GM20000 (cell line): ENCODE measurements at regions not wholly inside any gene's neighbourhood (a gene's known extent, or its start where the extent isn't known, plus 50 kb on each side); places are given as distances from the start of the nearest gene placed in this dataset.

Experiments
- DNase-seq: peaks from one replicate; pipeline ENCODE4 v3.0.0; 2012; ENCODE audit warnings: low spot score
- TF ChIP-seq, protein P1 (sequence below): IDR thresholded peaks from 2 replicates; pipeline ENCODE4 v1.5.1; 2012; ENCODE audit warnings: mild to moderate bottlenecking, control low read depth; ENCODE audit errors: extremely low read depth, missing control alignments

DNA sequence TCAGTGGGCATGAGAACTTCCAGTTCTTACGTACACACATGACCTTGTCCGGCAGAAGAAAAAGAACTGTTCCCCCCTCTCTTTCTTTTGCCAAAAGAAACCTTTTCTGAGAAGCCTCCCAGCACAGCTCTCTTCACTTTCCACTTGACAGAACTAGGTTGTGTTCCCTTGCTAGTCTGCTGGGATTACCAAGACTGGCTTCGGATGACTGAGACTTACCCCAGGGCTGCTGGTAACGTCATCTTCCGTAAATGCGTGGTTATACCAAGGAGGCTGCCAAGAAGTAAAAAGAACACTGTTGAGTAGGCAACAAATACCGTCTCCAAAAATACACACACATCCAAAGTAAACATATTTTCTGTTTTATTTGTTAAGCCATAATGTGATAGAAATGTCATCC is 908.2 kb downstream of the EFNB2 start:
- TF ChIP-seq, protein P1, sequence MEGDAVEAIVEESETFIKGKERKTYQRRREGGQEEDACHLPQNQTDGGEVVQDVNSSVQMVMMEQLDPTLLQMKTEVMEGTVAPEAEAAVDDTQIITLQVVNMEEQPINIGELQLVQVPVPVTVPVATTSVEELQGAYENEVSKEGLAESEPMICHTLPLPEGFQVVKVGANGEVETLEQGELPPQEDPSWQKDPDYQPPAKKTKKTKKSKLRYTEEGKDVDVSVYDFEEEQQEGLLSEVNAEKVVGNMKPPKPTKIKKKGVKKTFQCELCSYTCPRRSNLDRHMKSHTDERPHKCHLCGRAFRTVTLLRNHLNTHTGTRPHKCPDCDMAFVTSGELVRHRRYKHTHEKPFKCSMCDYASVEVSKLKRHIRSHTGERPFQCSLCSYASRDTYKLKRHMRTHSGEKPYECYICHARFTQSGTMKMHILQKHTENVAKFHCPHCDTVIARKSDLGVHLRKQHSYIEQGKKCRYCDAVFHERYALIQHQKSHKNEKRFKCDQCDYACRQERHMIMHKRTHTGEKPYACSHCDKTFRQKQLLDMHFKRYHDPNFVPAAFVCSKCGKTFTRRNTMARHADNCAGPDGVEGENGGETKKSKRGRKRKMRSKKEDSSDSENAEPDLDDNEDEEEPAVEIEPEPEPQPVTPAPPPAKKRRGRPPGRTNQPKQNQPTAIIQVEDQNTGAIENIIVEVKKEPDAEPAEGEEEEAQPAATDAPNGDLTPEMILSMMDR = no peak
- no peak for DNase-seq

DNA sequence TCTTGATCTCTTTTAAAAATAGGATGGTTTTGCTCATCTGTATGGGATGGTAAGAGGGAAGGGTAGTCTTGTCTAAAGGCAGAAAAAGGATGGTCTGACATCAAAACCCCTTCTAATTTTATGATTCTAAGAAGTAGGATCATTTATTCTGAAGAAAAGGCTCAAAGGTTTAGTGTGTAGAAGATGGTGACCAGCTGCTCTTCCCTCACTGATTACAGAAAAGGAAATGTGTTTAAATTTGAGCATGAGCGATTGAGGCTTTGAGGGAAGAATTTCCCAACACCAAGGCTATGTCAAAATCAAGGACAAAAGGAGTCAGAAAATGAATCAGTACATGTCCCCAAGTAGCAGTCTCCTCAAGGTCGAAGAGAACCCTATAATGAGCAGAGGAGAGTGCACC is 909.8 kb downstream of the EFNB2 start:
- TF ChIP-seq, protein P1 = no peak
- DNase-seq = no peak

- no peak for DNase-seq
- TF ChIP-seq, protein P1 = no peak
Observed at GRCh38 chr13:105616333-105617075, 919.0 kb downstream of the EFNB2 start.

GRCh38 chr13:105612541-105612940 is 922.9 kb downstream of the EFNB2 start:
- TF ChIP-seq, protein P1 = no peak
- DNase-seq = no peak

DNA sequence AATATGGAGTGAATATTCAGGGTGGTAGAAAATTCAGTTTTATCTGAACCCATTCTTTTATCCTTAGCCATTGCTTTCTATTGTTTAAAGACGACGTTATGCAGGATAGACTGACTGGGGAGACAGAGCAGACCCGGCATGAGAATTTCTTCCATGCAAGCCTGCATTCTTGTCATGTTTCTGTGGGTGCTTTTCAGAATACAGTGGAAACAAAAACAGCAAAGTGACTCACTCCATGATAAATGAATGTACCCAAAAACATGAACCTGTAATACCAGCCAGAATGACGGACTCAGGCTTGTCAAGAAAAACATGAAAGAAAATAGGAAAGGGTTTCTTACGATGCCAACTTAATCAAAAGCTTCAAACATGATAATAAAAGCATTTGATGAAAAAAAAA is 924.0 kb downstream of the EFNB2 start:
- TF ChIP-seq, protein P1 = no peak
- DNase-seq = no peak

- TF ChIP-seq, protein P1 = no peak
- no peak for DNase-seq
Observed at GRCh38 chr13:105608104-105608503, 927.4 kb downstream of the EFNB2 start.

DNA sequence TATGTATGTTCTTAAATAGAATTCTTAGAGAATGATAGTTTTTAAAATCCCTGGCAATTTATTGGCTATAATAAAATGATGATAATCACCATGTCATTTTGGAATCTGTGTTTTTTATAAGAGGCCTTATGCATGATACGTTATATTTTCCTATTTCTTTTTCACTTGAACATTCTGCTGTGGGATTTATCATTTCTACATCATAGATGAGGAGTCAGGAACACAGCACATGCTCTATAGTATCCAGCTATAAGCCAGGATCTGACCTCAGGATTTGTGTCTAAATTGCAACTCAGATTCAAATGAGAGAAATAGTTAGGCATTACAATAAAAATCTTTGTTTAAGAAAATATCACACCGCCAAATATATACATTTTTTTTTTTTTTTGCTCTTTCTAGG is 928.0 kb downstream of the EFNB2 start:
- TF ChIP-seq, protein P1 = no peak
- no peak for DNase-seq
